Liver (tissue), 3 donors: ENCODE measurements at regions not wholly inside any gene's neighbourhood (a gene's known extent, or its start where the extent isn't known, plus 50 kb on each side); places are given as distances from the start of the nearest gene placed in this dataset.

Experiments used
- EGR1 ChIP-seq, 2 donors: IDR thresholded peaks; 2 replicates each; pipeline ENCODE4 v1.6.1; 2016 to 2018; ENCODE audit warnings: antibody characterized with exemption in 2 of 2, low read depth in 2 of 2
- FOXA1 ChIP-seq: IDR thresholded peaks from 2 replicates; pipeline ENCODE4 v1.6.1; 2016; ENCODE audit warnings: antibody characterized with exemption
- FOXA2 ChIP-seq: IDR thresholded peaks from 2 replicates; pipeline ENCODE4 v1.6.1; 2016; ENCODE audit warnings: antibody characterized with exemption
- GABPA ChIP-seq, 2 donors: IDR thresholded peaks in 1 of 2; conservative IDR thresholded peaks in 1 of 2; 2 replicates each; pipeline ENCODE4 v1.6.1; 2016; ENCODE audit warnings: antibody characterized with exemption in 2 of 2, mild to moderate bottlenecking in 1 of 2, moderate library complexity in 1 of 2
- SP1 ChIP-seq: IDR thresholded peaks from 2 replicates; pipeline ENCODE4 v1.6.1; 2018; ENCODE audit warnings: antibody characterized with exemption, mild to moderate bottlenecking
- TF ChIP-seq, protein P1 (sequence below): IDR thresholded peaks from 2 replicates; pipeline ENCODE4 v1.6.1; 2016; ENCODE audit warnings: antibody characterized with exemption
- TF ChIP-seq, protein P2 (sequence below): fragments of 150-350 bp; IDR thresholded peaks from 2 replicates; pipeline ENCODE4 v1.5.1; 2017; ENCODE audit warnings: improper control_type of control experiment, low read depth, low read length; ENCODE audit not compliant: missing input control
- donor health status: healthy.
- donor health status: healthy.

DNA sequence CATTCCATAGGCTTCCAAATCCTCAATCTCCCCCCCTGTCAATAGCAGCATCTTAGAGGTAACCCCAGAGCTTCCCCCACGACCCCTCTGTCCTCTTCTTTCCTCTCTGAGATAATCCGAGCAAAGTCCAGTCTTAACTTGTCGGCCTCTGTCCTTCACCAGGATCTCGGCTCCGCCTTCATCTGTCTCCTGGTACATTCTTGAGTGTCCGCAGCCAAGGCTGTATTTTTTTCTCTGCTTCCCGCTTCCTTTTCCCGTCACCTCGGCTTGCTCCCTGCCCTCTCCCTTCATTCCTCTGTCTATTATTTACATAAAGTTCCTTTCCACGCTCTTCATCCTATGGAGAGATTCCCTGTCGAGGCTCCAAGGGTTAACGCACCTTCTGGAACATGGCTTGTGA is 153.9 kb upstream of the GSC start:
- TF ChIP-seq, protein P1, sequence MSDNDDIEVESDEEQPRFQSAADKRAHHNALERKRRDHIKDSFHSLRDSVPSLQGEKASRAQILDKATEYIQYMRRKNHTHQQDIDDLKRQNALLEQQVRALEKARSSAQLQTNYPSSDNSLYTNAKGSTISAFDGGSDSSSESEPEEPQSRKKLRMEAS: no peak
- TF ChIP-seq GABPA (IDR thresholded peaks at IDR 0.05 in 1 of 2, conservative IDR thresholded peaks at IDR 0.05 in 1 of 2): no peak
- TF ChIP-seq FOXA1: no peak
- TF ChIP-seq FOXA2: no peak
- TF ChIP-seq EGR1 (IDR thresholded peaks at IDR 0.05; ENCODE audit: low read depth in 2 of 2): no peak
- TF ChIP-seq SP1: no peak
- TF ChIP-seq, protein P2, sequence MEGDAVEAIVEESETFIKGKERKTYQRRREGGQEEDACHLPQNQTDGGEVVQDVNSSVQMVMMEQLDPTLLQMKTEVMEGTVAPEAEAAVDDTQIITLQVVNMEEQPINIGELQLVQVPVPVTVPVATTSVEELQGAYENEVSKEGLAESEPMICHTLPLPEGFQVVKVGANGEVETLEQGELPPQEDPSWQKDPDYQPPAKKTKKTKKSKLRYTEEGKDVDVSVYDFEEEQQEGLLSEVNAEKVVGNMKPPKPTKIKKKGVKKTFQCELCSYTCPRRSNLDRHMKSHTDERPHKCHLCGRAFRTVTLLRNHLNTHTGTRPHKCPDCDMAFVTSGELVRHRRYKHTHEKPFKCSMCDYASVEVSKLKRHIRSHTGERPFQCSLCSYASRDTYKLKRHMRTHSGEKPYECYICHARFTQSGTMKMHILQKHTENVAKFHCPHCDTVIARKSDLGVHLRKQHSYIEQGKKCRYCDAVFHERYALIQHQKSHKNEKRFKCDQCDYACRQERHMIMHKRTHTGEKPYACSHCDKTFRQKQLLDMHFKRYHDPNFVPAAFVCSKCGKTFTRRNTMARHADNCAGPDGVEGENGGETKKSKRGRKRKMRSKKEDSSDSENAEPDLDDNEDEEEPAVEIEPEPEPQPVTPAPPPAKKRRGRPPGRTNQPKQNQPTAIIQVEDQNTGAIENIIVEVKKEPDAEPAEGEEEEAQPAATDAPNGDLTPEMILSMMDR: no peak
